Erythroblast (primary cell): ENCODE measurements at regions not wholly inside any gene's neighbourhood (a gene's known extent, or its start where the extent isn't known, plus 50 kb on each side); places are given as distances from the start of the nearest gene placed in this dataset.

Experiments used
- GATA1 ChIP-seq: IDR thresholded peaks from 2 replicates; pipeline ENCODE4 v1.6.1; 2011; ENCODE audit warnings: low read depth, mild to moderate bottlenecking, control low read depth, low read length, moderate library complexity
- POLR2A ChIP-seq: IDR thresholded peaks from 2 replicates; pipeline ENCODE4 v1.6.1; 2011; ENCODE audit warnings: mild to moderate bottlenecking, low read length

DNA sequence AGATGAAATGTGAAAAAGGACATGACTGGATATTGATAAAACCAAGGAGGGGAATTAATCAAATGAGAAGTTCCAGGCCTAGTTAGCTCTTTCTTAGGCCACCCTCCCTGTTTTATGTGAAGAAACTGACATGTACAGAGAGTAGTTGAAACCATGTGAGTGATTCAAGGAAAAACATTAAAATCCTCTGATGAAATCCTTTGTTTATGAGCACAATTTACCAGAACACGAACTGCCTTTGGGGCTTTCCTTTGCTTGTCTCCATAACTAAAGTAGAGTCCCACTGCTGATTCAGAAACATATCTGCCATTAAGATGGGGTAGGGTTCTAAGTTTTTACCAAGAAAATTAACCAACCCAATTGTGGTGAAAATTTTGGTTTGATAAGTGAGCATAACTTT lies 558.3 kb downstream of the NR2F2 start:
- TF ChIP-seq POLR2A, result no peak
- no peak for TF ChIP-seq GATA1
